A549 (cell line): ENCODE measurements at regions not wholly inside any gene's neighbourhood (a gene's known extent, or its start where the extent isn't known, plus 50 kb on each side); places are given as distances from the start of the nearest gene placed in this dataset.

Experiments used
- ATAC-seq, 2 experiments: fragments of 200-7000 bp in 1 of 2; fragments of >200 bp in 1 of 2; cut with Nextera tagmentation in 1 of 2; cut with Tn5 transposase in 1 of 2; 3 replicates each; pipeline versions ENCODE4 v1.8.0 to v1.9.1; 2018 to 2020; ENCODE audit warnings: mild to moderate bottlenecking in 1 of 2, moderate library complexity in 1 of 2
- CTCF ChIA-PET: fragments of 300-600 bp; sonication (Branson Sonifier 250); formaldehyde crosslinking; extraction: SDS; loops from one replicate; lab custom pipeline; 2021; ENCODE audit warnings: antibody characterized with exemption, inconsistent platforms; lab: Yijun Ruan, JAX
- POLR2A ChIA-PET: fragments of 350-600 bp; formaldehyde crosslinking; extraction: SDS; loops from one replicate; lab custom pipeline; 2021; ENCODE audit warnings: antibody characterized with exemption, inconsistent platforms; lab: Yijun Ruan, JAX
- DNase-seq, 2 experiments: peaks; one replicate each; pipeline versions ENCODE4 v3.0.0 to v3.0.0-alpha.2; 2011 to 2016; ENCODE audit warnings: low read depth in 1 of 2, low spot score in 1 of 2
- FAIRE-seq: peaks from 2 replicates; lab custom pipeline; 2011; peaks lifted over from hg19 to GRCh38; lab: Jason Lieb, UNC
- H3K27ac ChIP-seq, 2 experiments: fragments of >200 bp; sonication (Bioruptor Twin); formaldehyde crosslinking; 3 replicates each; pipeline ENCODE4 v1.5.1; 2016 to 2017
- H3K4me1 ChIP-seq: fragments of >200 bp; sonication (Bioruptor Twin); formaldehyde crosslinking; 3 replicates; pipeline ENCODE4 v1.6.1; 2016
- H3K4me2 ChIP-seq: fragments of >200 bp; sonication (Bioruptor Twin); formaldehyde crosslinking; 3 replicates; pipeline ENCODE4 v1.6.1; 2016
- H3K4me3 ChIP-seq: fragments of >200 bp; sonication (Bioruptor Twin); formaldehyde crosslinking; 3 replicates; pipeline ENCODE4 v1.5.1; 2016
- H3K9me3 ChIP-seq: fragments of >200 bp; sonication (Bioruptor Twin); formaldehyde crosslinking; 3 replicates; pipeline ENCODE4 v1.6.1; 2016
- ATOH8 ChIP-seq: fragments of 250-450 bp; sonication (Bioruptor Pico); IDR thresholded peaks from 2 replicates; pipeline ENCODE4 v1.5.0; 2020; ENCODE audit warnings: low read depth, mild to moderate bottlenecking, moderate library complexity
- CBX8 ChIP-seq: fragments of 200-600 bp; sonication (generic); IDR thresholded peaks from 2 replicates; pipeline ENCODE4 v1.6.1; 2016
- CHD4 ChIP-seq: fragments of 200-600 bp; sonication (generic); IDR thresholded peaks from 2 replicates; pipeline ENCODE4 v1.6.1; 2016; ENCODE audit warnings: antibody characterized with exemption, mild to moderate bottlenecking, borderline replicate concordance
- CTCF ChIP-seq: fragments of >200 bp; sonication (Bioruptor Twin); formaldehyde crosslinking; IDR thresholded peaks from 3 replicates; pipeline ENCODE4 v1.5.1; 2016
- ELK1 ChIP-seq: fragments of 150-350 bp; IDR thresholded peaks from 2 replicates; pipeline ENCODE4 v1.6.1; 2014; ENCODE audit warnings: low read depth, mild to moderate bottlenecking, low read length
- EP300 ChIP-seq, 2 experiments: fragments of >200 bp; sonication (Bioruptor Twin); formaldehyde crosslinking; IDR thresholded peaks; 2 replicates in 1 of 2; 3 replicates in 1 of 2; pipeline ENCODE4 v1.6.1; 2016 to 2017
- FOSB ChIP-seq: fragments of 250-450 bp; sonication (Bioruptor Pico); IDR thresholded peaks from 2 replicates; pipeline ENCODE4 v1.5.0; 2020; ENCODE audit warnings: mild to moderate bottlenecking, moderate library complexity
- FOSL2 ChIP-seq, 2 experiments: fragments of 450-650 bp in 1 of 2; fragments of >200 bp in 1 of 2; sonication (Bioruptor Twin) in 1 of 2; formaldehyde crosslinking; IDR thresholded peaks; 2 replicates each; pipeline versions ENCODE4 v1.5.0 to v1.6.1; 2016 to 2020; ENCODE audit warnings: mild to moderate bottlenecking in 1 of 2, moderate library complexity in 1 of 2
- FOXS1 ChIP-seq: fragments of 250-450 bp; sonication (Bioruptor Pico); IDR thresholded peaks from 2 replicates; pipeline ENCODE4 v1.5.0; 2020; ENCODE audit warnings: mild to moderate bottlenecking, moderate library complexity
- HES2 ChIP-seq: fragments of >200 bp; sonication (Bioruptor Twin); formaldehyde crosslinking; IDR thresholded peaks from 2 replicates; pipeline ENCODE4 v1.6.1; 2016
- JUNB ChIP-seq: fragments of >200 bp; sonication (Bioruptor Twin); formaldehyde crosslinking; IDR thresholded peaks from 2 replicates; pipeline ENCODE4 v1.6.1; 2016
- MAZ ChIP-seq: fragments of 150-350 bp; IDR thresholded peaks from 2 replicates; pipeline ENCODE4 v1.6.1; 2014; ENCODE audit warnings: antibody characterized with exemption, low read depth, low read length, borderline replicate concordance
- NFE2L2 ChIP-seq: fragments of 150-350 bp; conservative IDR thresholded peaks from 2 replicates; pipeline ENCODE4 v1.6.1; 2014; ENCODE audit warnings: low read length
- NR3C1 ChIP-seq: fragments of >200 bp; sonication (Bioruptor Twin); formaldehyde crosslinking; IDR thresholded peaks from 3 replicates; pipeline ENCODE4 v1.6.1; 2017
- TFCP2L1 ChIP-seq: fragments of 250-450 bp; sonication (Bioruptor Pico); IDR thresholded peaks from 2 replicates; pipeline ENCODE4 v1.5.0; 2021; ENCODE audit warnings: mild to moderate bottlenecking
- TP53 ChIP-seq: fragments of 250-450 bp; sonication (Bioruptor Pico); IDR thresholded peaks from 2 replicates; pipeline ENCODE4 v1.5.0; 2021; ENCODE audit warnings: mild to moderate bottlenecking, moderate library complexity
- ZFP36 ChIP-seq: fragments of 450-650 bp; IDR thresholded peaks from 2 replicates; pipeline ENCODE4 v1.6.1; 2014; ENCODE audit warnings: borderline replicate concordance; ENCODE audit not compliant: partially characterized antibody
- WGBS: methylation state at CpG from one replicate; pipeline ENCODE4 v1.1.6; 2017; ENCODE audit errors: missing lambda C conversion rate; 5-methylcytosine and 5-hydroxymethylcytosine counted together
- TF ChIP-seq, protein P1 (sequence below): IDR thresholded peaks from 2 replicates; pipeline ENCODE4 v1.6.1; 2012

GRCh38 chr15:70523616-70524015, 239.7 kb downstream of the UACA start:
- H3K27ac ChIP-seq, result no peak overlapping the region
- ChIA-PET CTCF (interaction anchor here (0.9 to 2.5 kb wide), 10 partner anchors 9 to 61 kb away, joined by 3 to 16 read pairs (median 4); no protein-coding TSS in a partner anchor), POLR2A (no interaction called here)
- FAIRE-seq, result no peak
- H3K4me2 ChIP-seq, result no peak overlapping the region
- H3K4me3 ChIP-seq, result no peak overlapping the region
- 92% methylated on average over 7 of the region's 7 CpGs for WGBS
- no peak for ATAC-seq
- no peaks in the 10 kb centered on the region for H3K9me3 ChIP-seq
- no peak for TF ChIP-seq HES2
- H3K4me1 ChIP-seq, result peaks cover 18% of the 10 kb centered on the region
- DNase-seq, result no peak

DNA sequence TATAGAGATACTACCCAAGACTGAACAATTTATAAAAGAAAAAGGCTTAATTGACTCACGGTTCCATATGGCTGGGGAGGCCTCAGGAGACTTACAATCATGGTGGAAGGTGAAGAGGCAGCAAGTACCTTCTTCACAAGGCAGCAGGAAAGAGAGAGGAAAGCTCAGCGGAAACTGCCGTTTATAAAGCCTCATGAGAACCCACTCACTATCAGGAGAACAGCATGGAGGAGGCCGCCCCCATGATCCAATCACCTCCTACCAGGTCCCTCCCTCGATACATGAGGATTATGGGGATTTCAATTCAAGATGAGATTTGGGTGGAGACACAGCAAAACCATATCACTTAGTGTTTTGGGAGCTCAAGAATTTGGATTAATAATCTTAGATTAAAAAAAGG, 240.2 kb downstream of the UACA start:
- CTCF ChIA-PET, result interaction anchor here (0.9 to 2.5 kb wide), 10 partner anchors 9 to 62 kb away, joined by 3 to 16 read pairs (median 4); no protein-coding TSS in a partner anchor
- H3K4me1 ChIP-seq, result peaks cover 18% of the 10 kb centered on the region
- no peak for ATAC-seq
- DNase-seq, result no peak
- FAIRE-seq, result no peak
- H3K4me2 ChIP-seq, result no peak overlapping the region
- POLR2A ChIA-PET, result no interaction called here
- 85% methylated on average over 5 of the region's 5 CpGs for WGBS
- no peak overlapping the region for H3K27ac ChIP-seq
- no peak for TF ChIP-seq CTCF
- no peak overlapping the region for H3K4me3 ChIP-seq
- H3K9me3 ChIP-seq, result no peaks in the 10 kb centered on the region

DNA sequence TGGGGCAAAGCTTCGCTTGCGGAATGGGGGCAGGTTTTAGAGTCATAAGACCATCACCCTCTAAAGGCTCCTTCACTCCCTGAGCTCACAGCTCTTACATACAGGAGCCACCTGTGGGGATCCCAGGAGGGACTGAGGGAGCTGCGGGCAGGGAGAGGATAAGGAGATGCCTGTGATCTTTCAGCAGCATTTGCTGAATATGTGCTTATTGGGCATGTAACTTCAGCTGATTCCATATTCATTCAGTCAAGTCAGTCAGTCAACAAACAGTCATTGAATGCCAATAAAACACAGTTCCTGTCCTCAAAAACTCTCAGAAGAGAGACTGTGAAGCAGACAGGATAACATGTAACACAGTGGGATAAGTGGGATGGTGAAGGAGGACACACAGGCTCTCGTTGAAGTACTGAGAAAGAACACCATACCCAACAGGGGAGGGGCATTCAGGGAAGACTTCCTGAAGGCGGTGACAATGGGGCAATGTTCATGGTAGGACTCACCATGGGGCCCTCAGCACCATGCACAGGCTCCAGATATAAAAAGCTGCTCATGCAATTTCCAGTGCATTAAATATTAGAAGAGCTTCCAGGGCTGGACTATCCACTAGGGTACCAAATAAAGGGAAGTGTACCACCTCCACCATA, 240.9 kb downstream of the UACA start:
- Histone ChIP-seq H3K4me1 (peaks cover 18% of the 10 kb centered on the region), H3K4me2 (no peak overlapping the region), H3K9me3 (no peaks in the 10 kb centered on the region), H3K27ac (no peak overlapping the region), H3K4me3 (no peak overlapping the region)
- 83% methylated on average over 5 of the region's 5 CpGs for WGBS
- peak; percentile 56 for TF ChIP-seq ZFP36
- TF ChIP-seq TP53, result no peak
- FAIRE-seq (no peak), ATAC-seq (no peak), DNase-seq (no peak)
- ChIA-PET CTCF (interaction anchor here (0.6 to 2.2 kb wide), 8 partner anchors 10 to 1044 kb away, joined by 3 to 16 read pairs (median 4); no protein-coding TSS in a partner anchor), POLR2A (no interaction called here)

DNA sequence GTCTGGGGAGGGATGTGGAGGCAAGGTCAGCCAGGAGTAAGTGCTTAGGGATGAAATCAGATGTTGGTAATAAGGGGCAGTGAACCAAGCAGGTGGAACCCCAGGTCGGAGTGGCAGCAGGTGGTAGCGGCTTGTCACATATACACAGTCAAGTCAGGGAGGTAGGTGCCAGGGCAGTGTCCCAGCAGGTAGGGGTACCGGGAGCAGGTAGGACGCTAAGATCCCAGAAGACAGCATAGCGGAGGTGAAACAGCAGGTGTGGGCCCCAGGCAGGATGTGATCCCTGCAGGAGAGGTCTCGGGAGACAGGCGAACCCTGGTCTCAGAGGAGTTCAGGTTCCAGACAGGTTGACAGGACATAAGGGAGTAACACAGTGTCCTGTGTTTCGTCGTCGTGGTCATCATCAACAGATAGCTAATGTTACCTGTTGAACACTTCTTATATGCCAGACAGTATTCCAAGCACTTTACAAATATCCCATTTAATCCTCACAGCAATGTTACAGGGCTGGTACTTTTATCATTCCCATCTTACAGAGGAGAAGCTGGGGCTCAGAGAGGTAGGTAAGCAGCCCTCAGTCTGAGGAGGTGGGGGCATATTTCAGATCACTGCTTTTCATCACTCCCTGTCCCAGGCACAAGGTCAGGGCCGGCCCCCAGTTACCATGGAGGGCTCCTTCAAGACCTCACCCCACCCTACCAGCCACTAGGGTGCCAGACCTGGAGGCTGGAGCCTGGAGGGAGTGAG, 241.6 kb downstream of the UACA start:
- no peak for DNase-seq
- no peak for ATAC-seq
- ChIA-PET POLR2A (no interaction called here), CTCF (interaction anchor here (0.6 to 2.2 kb wide), 6 partner anchors 9 to 1043 kb away, joined by 3 to 16 read pairs (median 4); no protein-coding TSS in a partner anchor)
- no peak overlapping the region for H3K27ac ChIP-seq
- H3K4me3 ChIP-seq, result no peak overlapping the region
- TF ChIP-seq TFCP2L1, result no peak
- TF ChIP-seq ZFP36, result no peak
- no peak for TF ChIP-seq MAZ
- TF ChIP-seq EP300 (IDR thresholded peaks at IDR 0.05), result no peak
- no peak for TF ChIP-seq CTCF
- no peak for TF ChIP-seq ATOH8 (CRISPR knock-in tag)
- TF ChIP-seq NFE2L2, result no peak
- no peak for TF ChIP-seq NR3C1
- no peak for TF ChIP-seq FOXS1 (CRISPR knock-in tag)
- TF ChIP-seq, protein P1, sequence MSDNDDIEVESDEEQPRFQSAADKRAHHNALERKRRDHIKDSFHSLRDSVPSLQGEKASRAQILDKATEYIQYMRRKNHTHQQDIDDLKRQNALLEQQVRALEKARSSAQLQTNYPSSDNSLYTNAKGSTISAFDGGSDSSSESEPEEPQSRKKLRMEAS, result no peak
- no peak for TF ChIP-seq FOSB (CRISPR knock-in tag)
- TF ChIP-seq JUNB, result no peak
- no peak for TF ChIP-seq CBX8
- no peak for TF ChIP-seq CHD4
- TF ChIP-seq ELK1, result no peak
- no peak for TF ChIP-seq HES2
- TF ChIP-seq FOSL2 (IDR thresholded peaks at IDR 0.05), result no peak
- TF ChIP-seq FOSL2 (CRISPR knock-in tag; IDR thresholded peaks at IDR 0.05), result no peak
- H3K4me1 ChIP-seq, result peaks cover 11% of the 10 kb centered on the region
- WGBS, result 94% methylated on average over 11 of the region's 11 CpGs
- H3K9me3 ChIP-seq, result no peaks in the 10 kb centered on the region
- H3K4me2 ChIP-seq, result no peak overlapping the region
- FAIRE-seq, result no peak
